Mesendoderm (in vitro differentiated cells): ENCODE measurements at regions not wholly inside any gene's neighbourhood (a gene's known extent, or its start where the extent isn't known, plus 50 kb on each side); places are given as distances from the start of the nearest gene placed in this dataset.

ENCODE experiments used
- DNase-seq: peaks from one replicate; pipeline ENCODE4 v3.0.0; 2013
- H2AK5ac ChIP-seq: 2 replicates; pipeline ENCODE4 v1.6.1; 2013; ENCODE audit warnings: low read length, inconsistent platforms
- H2BK120ac ChIP-seq: 2 replicates; pipeline ENCODE4 v1.6.1; 2013; ENCODE audit warnings: low read depth, mild to moderate bottlenecking, low read length, moderate library complexity, mixed read lengths
- H2BK15ac ChIP-seq: replicated peaks from 2 replicates; pipeline ENCODE4 v1.6.1; 2013; ENCODE audit warnings: low read depth, mild to moderate bottlenecking, moderate library complexity
- H2BK5ac ChIP-seq: 2 replicates; pipeline ENCODE4 v1.6.1; 2013; ENCODE audit warnings: low read length, inconsistent platforms
- H3K18ac ChIP-seq: 2 replicates; pipeline ENCODE4 v1.6.1; 2013; ENCODE audit warnings: mild to moderate bottlenecking, low read length, mixed read lengths
- H3K23ac ChIP-seq: one replicate; pipeline ENCODE4 v1.6.1; 2013; ENCODE audit warnings: low read length
- H3K27ac ChIP-seq: 2 replicates; pipeline ENCODE4 v1.5.1; 2013; ENCODE audit warnings: low read depth, mild to moderate bottlenecking, inconsistent platforms, low read length, moderate library complexity
- H3K27me3 ChIP-seq: 2 replicates; pipeline ENCODE4 v1.6.1; 2013; ENCODE audit warnings: low read length, control low read depth, mild to moderate bottlenecking, inconsistent platforms; ENCODE audit not compliant: insufficient read depth, poor library complexity
- H3K36me3 ChIP-seq: 2 replicates; pipeline ENCODE4 v1.6.1; 2013; ENCODE audit warnings: low read length, inconsistent platforms; ENCODE audit not compliant: control insufficient read depth, insufficient read depth
- H3K4ac ChIP-seq: one replicate; pipeline ENCODE4 v1.6.1; 2013; ENCODE audit warnings: low read depth, mild to moderate bottlenecking, low read length, moderate library complexity
- H3K4me1 ChIP-seq: 2 replicates; pipeline ENCODE4 v1.6.1; 2013; ENCODE audit warnings: low read depth, low read length, inconsistent platforms; ENCODE audit not compliant: control insufficient read depth
- H3K4me2 ChIP-seq: 2 replicates; pipeline ENCODE4 v1.6.1; 2013; ENCODE audit warnings: low read length
- H3K4me3 ChIP-seq: 2 replicates; pipeline ENCODE4 v1.5.1; 2013; ENCODE audit warnings: mild to moderate bottlenecking, low read length
- H3K56ac ChIP-seq: one replicate; pipeline ENCODE4 v1.6.1; 2013; ENCODE audit warnings: low read length
- H3K79me1 ChIP-seq: 2 replicates; pipeline ENCODE4 v1.6.1; 2013; ENCODE audit warnings: low read length, inconsistent platforms
- H3K79me2 ChIP-seq: 2 replicates; pipeline ENCODE4 v1.6.1; 2013; ENCODE audit warnings: mild to moderate bottlenecking, low read length; ENCODE audit not compliant: control insufficient read depth, insufficient read depth
- H3K9ac ChIP-seq: 2 replicates; pipeline ENCODE4 v1.6.1; 2013; ENCODE audit warnings: low read length, inconsistent platforms
- H4K5ac ChIP-seq: one replicate; pipeline ENCODE4 v1.6.1; 2013; ENCODE audit warnings: low read length
- H4K8ac ChIP-seq: one replicate; pipeline ENCODE4 v1.6.1; 2013; ENCODE audit warnings: low read depth, mild to moderate bottlenecking, control low read depth, low read length, moderate library complexity
- WGBS: extraction: QIAGEN DNeasy Blood & Tissue Kit; methylation state at CpG from one replicate; pipeline ENCODE4 v1.1.7; 2013; ENCODE audit warnings: low lambda C conversion rate, missing lambda C conversion rate; ENCODE audit not compliant: insufficient coverage; ENCODE audit errors: extremely low coverage; 5-methylcytosine and 5-hydroxymethylcytosine counted together

DNA sequence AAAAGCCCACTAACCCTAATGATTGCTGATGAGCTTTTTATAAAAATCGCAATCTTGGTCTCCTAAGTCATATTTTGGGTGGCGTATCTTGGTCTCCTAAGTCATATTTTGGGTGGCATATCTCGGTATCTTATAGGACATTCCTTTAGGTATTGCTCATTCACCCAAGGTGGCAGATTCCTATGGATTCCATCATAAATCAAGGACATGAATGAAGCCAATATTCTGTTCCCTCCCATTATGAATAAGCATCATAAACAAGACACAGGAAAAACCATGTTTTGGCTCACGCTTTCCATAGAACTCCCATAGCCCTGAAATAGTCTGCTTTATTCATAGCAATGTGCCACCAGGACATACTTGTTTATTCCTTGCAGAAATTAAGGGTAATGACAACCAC lies 95.0 kb upstream of the CD99 start:
- H4K5ac ChIP-seq: no peak overlapping the region
- no peak overlapping the region for H3K23ac ChIP-seq
- H3K4ac ChIP-seq: no peak overlapping the region
- H3K79me1 ChIP-seq: no peaks in the 10 kb centered on the region
- H4K8ac ChIP-seq: no peak overlapping the region
- no CpG with 5 or more reads among the region's 4 CpGs for WGBS
- H3K9ac ChIP-seq: no peak overlapping the region
- H2BK15ac ChIP-seq: no peak overlapping the region
- H3K4me3 ChIP-seq: no peak overlapping the region
- H3K27me3 ChIP-seq: no peaks in the 10 kb centered on the region
- no peak for DNase-seq
- H2BK120ac ChIP-seq: no peak overlapping the region
- H3K79me2 ChIP-seq: no peaks in the 10 kb centered on the region
- H3K27ac ChIP-seq: no peak overlapping the region
- no peak overlapping the region for H3K56ac ChIP-seq
- no peaks in the 10 kb centered on the region for H3K4me1 ChIP-seq
- H3K36me3 ChIP-seq: no peaks in the 10 kb centered on the region
- no peak overlapping the region for H3K18ac ChIP-seq
- no peak overlapping the region for H2BK5ac ChIP-seq
- no peak overlapping the region for H3K4me2 ChIP-seq
- H2AK5ac ChIP-seq: no peak overlapping the region

DNA sequence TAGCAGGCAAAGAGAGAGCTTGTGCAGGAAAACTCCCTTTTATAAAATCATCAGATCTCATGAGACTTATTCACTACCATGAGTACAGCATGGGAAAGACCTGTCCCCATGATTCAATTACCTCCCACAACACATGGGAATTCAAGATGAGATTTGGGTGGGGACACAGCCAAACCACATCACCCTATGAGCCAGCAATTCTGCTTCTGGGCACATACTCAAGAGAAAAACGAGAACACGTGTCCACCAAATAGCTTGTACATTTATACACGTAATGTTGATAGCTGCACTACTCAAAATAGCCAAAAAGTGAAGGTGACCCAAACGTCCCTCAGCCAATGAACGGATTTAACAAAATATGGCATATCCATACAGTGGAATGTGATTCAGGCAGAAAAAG lies 94.5 kb upstream of the DHRSX start:
- Histone ChIP-seq H3K27ac (no peak overlapping the region), H3K4me1 (no peaks in the 10 kb centered on the region), H4K8ac (no peak overlapping the region), H3K4ac (no peak overlapping the region), H3K79me2 (no peaks in the 10 kb centered on the region), H3K79me1 (no peaks in the 10 kb centered on the region), H3K56ac (no peak overlapping the region), H3K4me2 (no peak overlapping the region), H3K18ac (no peak overlapping the region), H3K36me3 (no peaks in the 10 kb centered on the region), H3K4me3 (no peak overlapping the region), H3K9ac (no peak overlapping the region), H2BK120ac (no peak overlapping the region), H3K23ac (no peak overlapping the region), H4K5ac (no peak overlapping the region), H2BK15ac (no peak overlapping the region), H2BK5ac (no peak overlapping the region), H3K27me3 (no peaks in the 10 kb centered on the region), H2AK5ac (no peak overlapping the region)
- no CpG with 5 or more reads among the region's 5 CpGs for WGBS
- DNase-seq: no peak

DNA sequence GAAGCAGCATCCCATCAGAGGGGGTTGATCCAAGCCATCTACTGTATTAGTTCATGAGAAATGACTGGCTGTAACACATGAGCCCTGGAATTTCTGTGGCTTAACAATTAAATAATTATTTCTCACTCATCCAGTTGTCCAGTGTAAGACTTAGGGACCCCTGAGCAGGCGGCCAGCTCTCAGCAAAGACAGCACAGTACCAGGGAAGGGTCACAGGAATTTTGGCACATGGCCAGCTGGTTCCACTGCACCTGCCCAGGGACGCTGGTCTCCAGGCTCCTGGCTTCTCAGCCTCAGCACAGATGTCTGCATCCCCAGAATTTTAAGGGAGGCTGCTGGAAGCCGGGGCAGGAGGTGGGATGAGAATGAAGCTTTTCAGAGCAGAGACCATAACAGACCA lies 93.7 kb upstream of the DHRSX start:
- Histone ChIP-seq H3K4me3 (no peak overlapping the region), H3K4me2 (no peak overlapping the region), H2BK5ac (no peak overlapping the region), H3K23ac (no peak overlapping the region), H3K36me3 (no peaks in the 10 kb centered on the region), H3K4me1 (no peaks in the 10 kb centered on the region), H3K4ac (no peak overlapping the region), H3K9ac (no peak overlapping the region), H3K56ac (no peak overlapping the region), H3K18ac (no peak overlapping the region), H4K5ac (no peak overlapping the region), H3K27me3 (no peaks in the 10 kb centered on the region), H2BK15ac (no peak overlapping the region), H2AK5ac (no peak overlapping the region), H3K79me1 (no peaks in the 10 kb centered on the region), H3K27ac (no peak overlapping the region), H4K8ac (no peak overlapping the region), H3K79me2 (no peaks in the 10 kb centered on the region), H2BK120ac (no peak overlapping the region)
- WGBS: no CpG with 5 or more reads among the region's 3 CpGs
- DNase-seq: no peak

DNA sequence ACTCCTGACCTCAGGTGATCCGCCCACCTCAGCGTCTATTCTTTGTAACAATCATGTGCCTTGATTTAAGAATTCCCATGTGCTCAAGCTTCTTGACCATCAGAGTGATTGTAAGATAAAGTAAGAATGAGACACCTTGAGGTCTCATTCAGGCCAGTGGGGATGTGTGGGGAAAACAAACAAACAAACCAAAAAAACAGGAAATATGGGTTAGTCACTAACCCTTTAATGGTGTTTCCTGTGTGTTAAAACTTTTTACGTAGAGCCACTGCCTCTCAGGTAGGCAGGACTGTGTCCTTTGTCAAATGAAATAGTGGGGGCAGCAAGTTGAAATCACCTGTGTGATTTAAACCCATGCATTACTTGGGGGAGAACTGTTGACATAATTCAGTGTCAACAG lies 91.5 kb upstream of the DHRSX start:
- Histone ChIP-seq H4K8ac (no peak overlapping the region), H3K79me1 (no peaks in the 10 kb centered on the region), H2BK5ac (no peak overlapping the region), H3K27me3 (no peaks in the 10 kb centered on the region), H3K9ac (no peak overlapping the region), H4K5ac (no peak overlapping the region), H3K36me3 (no peaks in the 10 kb centered on the region), H3K4ac (no peak overlapping the region), H3K18ac (no peak overlapping the region), H2BK15ac (no peak overlapping the region), H3K4me2 (no peak overlapping the region), H3K56ac (no peak overlapping the region), H3K79me2 (no peaks in the 10 kb centered on the region), H2BK120ac (no peak overlapping the region), H3K23ac (no peak overlapping the region), H3K4me1 (no peaks in the 10 kb centered on the region), H3K4me3 (no peak overlapping the region), H2AK5ac (no peak overlapping the region), H3K27ac (no peak overlapping the region)
- WGBS: no CpG with 5 or more reads among the region's 3 CpGs
- peak; percentile 47 for DNase-seq

DNA sequence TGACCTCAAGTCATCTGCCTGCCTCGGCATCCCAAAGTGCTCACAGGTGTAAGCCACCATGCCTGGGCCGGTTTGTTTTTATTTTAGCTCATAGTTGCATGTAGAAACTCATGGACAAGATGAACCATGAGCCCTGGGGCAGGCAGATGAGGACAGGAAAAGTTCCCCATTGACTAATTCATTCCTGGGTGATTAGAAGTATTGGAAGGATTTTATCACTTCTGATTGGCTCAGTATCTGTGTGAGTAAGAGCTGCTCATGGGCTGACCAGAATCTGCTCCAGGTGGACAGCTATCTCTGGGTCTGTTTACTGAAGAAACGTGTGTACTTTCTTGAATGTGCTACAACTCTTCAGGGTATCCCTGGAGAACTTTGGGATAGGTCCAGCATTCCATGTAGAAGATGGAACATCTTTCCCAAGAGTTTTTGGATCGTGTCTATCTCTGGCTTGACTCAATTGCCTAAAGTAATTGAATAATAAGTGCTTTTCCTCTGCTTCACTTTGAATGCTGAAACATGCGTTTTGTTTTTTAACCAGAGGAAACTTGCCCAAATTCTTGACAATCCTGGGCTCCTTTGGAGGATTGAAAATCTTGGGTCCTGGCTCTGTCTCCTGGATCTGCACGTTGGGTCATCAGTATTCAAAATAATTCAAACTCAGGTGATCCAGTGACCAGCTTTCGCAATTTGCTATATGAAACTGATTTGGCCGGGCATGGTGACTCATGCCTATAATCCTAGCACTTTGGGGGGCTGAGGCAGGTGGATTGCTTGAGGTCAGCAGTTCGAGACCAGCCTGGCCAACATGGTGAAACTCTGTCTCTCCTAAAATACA lies 88.6 kb upstream of the DHRSX start:
- Histone ChIP-seq H2BK5ac (no peak overlapping the region), H3K79me1 (no peaks in the 10 kb centered on the region), H2AK5ac (no peak overlapping the region), H4K5ac (no peak overlapping the region), H3K56ac (no peak overlapping the region), H2BK120ac (no peak overlapping the region), H2BK15ac (no peak overlapping the region), H3K4me2 (no peak overlapping the region), H3K27me3 (peaks cover 11% of the 10 kb centered on the region), H3K4me1 (no peaks in the 10 kb centered on the region), H3K9ac (no peak overlapping the region), H3K18ac (no peak overlapping the region), H3K4me3 (no peak overlapping the region), H3K27ac (no peak overlapping the region), H3K4ac (no peak overlapping the region), H3K23ac (no peak overlapping the region), H3K79me2 (no peaks in the 10 kb centered on the region), H4K8ac (no peak overlapping the region), H3K36me3 (no peaks in the 10 kb centered on the region)
- WGBS: no CpG with 5 or more reads among the region's 9 CpGs
- no peak for DNase-seq

DNA sequence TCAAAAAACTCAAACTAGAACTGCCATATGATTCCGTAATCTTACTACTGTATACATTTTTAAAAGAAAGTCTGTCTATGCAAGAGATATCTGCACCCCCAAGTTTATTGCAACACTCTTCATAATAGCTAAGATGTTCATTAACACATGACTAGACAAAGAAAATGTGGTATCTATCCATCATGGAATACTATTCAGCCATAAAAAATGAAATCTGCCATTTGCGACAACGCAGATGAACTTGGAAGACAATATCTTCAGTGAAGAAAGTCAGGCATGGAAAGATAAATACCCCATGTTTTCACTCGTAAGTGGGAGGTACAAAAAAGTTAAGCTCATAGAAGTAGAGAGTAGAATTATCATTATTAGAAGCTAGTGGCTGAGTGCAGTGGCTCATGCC lies 87.3 kb upstream of the DHRSX start:
- H3K79me1 ChIP-seq: no peaks in the 10 kb centered on the region
- H3K4me1 ChIP-seq: no peaks in the 10 kb centered on the region
- no peak overlapping the region for H3K27ac ChIP-seq
- H2BK120ac ChIP-seq: no peak overlapping the region
- no peak overlapping the region for H3K4me3 ChIP-seq
- DNase-seq: no peak
- H3K56ac ChIP-seq: no peak overlapping the region
- H3K9ac ChIP-seq: no peak overlapping the region
- H2BK5ac ChIP-seq: no peak overlapping the region
- H3K23ac ChIP-seq: no peak overlapping the region
- H3K79me2 ChIP-seq: no peaks in the 10 kb centered on the region
- peaks cover 20% of the 10 kb centered on the region for H3K27me3 ChIP-seq
- no peak overlapping the region for H2BK15ac ChIP-seq
- no peak overlapping the region for H3K18ac ChIP-seq
- H3K4me2 ChIP-seq: no peak overlapping the region
- no peak overlapping the region for H3K4ac ChIP-seq
- no CpG with 5 or more reads among the region's 4 CpGs for WGBS
- H4K5ac ChIP-seq: no peak overlapping the region
- H3K36me3 ChIP-seq: no peaks in the 10 kb centered on the region
- H2AK5ac ChIP-seq: no peak overlapping the region
- no peak overlapping the region for H4K8ac ChIP-seq
